Activated T-helper 2 cell treated with anti-CD3 and anti-CD28 coated beads, Interferon-gamma antibody, Interleukin-2, Interleukin-4, amounts not matched to agents 10 μg/mL and 5 μg/mL and 100 μg/mL, durations not matched to agents 14 hours and 24 hours and 36 hours (primary cell): ENCODE measurements at regions not wholly inside any gene's neighbourhood (a gene's known extent, or its start where the extent isn't known, plus 50 kb on each side); places are given as distances from the start of the nearest gene placed in this dataset.

Experiments used
- DNase-seq: peaks from one replicate; pipeline ENCODE4 v3.0.0; 2021; ENCODE audit warnings: low spot score
- H3K27ac Mint-ChIP-seq: one replicate; pipeline ENCODE4 v1.8.0; 2021; ENCODE audit warnings: mixed read lengths
- H3K27me3 Mint-ChIP-seq: one replicate; pipeline ENCODE4 v1.8.0; 2021; ENCODE audit warnings: low read depth, mixed read lengths
- H3K36me3 Mint-ChIP-seq: one replicate; pipeline ENCODE4 v1.8.0; 2021; ENCODE audit warnings: low read depth, mixed read lengths
- H3K4me1 Mint-ChIP-seq: one replicate; pipeline ENCODE4 v1.8.0; 2021; ENCODE audit warnings: low read depth, mixed read lengths
- H3K4me3 Mint-ChIP-seq: one replicate; pipeline ENCODE4 v1.8.0; 2021; ENCODE audit warnings: low read depth, mild to moderate bottlenecking, moderate library complexity, mixed read lengths
- H3K9me3 Mint-ChIP-seq: one replicate; pipeline ENCODE4 v1.8.0; 2021; ENCODE audit warnings: mixed read lengths
- intact Hi-C: fragments of 100-400 bp; cut with micrococcal nuclease; formaldehyde crosslinking; loops from one replicate; pipeline ENCODE4 v1.15.1; 2023

- no peak overlapping the region for H3K4me3 Mint-ChIP-seq
- peak; percentile 73 for DNase-seq
- no peaks in the 10 kb centered on the region for H3K9me3 Mint-ChIP-seq
- peaks cover 2% of the 10 kb centered on the region for H3K4me1 Mint-ChIP-seq
- no peak overlapping the region for H3K27ac Mint-ChIP-seq
- intact Hi-C loops, result no loop called here
- peaks cover 15% of the 10 kb centered on the region for H3K27me3 Mint-ChIP-seq
- no peaks in the 10 kb centered on the region for H3K36me3 Mint-ChIP-seq
These were observed 105.0 kb upstream of the PRB2 start for GRCh38 chr12:11500188-11500860.

- DNase-seq, result no peak
- H3K27me3 Mint-ChIP-seq, result peaks cover 15% of the 10 kb centered on the region
- intact Hi-C loops, result no loop called here
- no peaks in the 10 kb centered on the region for H3K9me3 Mint-ChIP-seq
- H3K4me3 Mint-ChIP-seq, result no peak overlapping the region
- peaks cover 2% of the 10 kb centered on the region for H3K4me1 Mint-ChIP-seq
- H3K36me3 Mint-ChIP-seq, result no peaks in the 10 kb centered on the region
- no peak overlapping the region for H3K27ac Mint-ChIP-seq
These were observed 105.5 kb upstream of the PRB2 start for GRCh38 chr12:11500861-11501230.

GRCh38 chr12:11508699-11509098, 113.3 kb upstream of the PRB2 start:
- H3K27ac Mint-ChIP-seq, result no peak overlapping the region
- intact Hi-C loops, result no loop called here
- H3K36me3 Mint-ChIP-seq, result no peaks in the 10 kb centered on the region
- no peak overlapping the region for H3K4me3 Mint-ChIP-seq
- no peak for DNase-seq
- no peaks in the 10 kb centered on the region for H3K9me3 Mint-ChIP-seq
- no peaks in the 10 kb centered on the region for H3K4me1 Mint-ChIP-seq
- H3K27me3 Mint-ChIP-seq, result peaks cover 4% of the 10 kb centered on the region

GRCh38 chr12:11509326-11509725, 114.0 kb upstream of the PRB2 start:
- Mint-ChIP-seq H3K36me3 (no peaks in the 10 kb centered on the region), H3K27ac (no peak overlapping the region), H3K4me3 (no peak overlapping the region), H3K4me1 (no peaks in the 10 kb centered on the region), H3K27me3 (peaks cover 4% of the 10 kb centered on the region), H3K9me3 (no peaks in the 10 kb centered on the region)
- DNase-seq, result no peak
- intact Hi-C loops, result no loop called here

- no peaks in the 10 kb centered on the region for H3K4me1 Mint-ChIP-seq
- intact Hi-C loops, result no loop called here
- no peak for DNase-seq
- no peaks in the 10 kb centered on the region for H3K36me3 Mint-ChIP-seq
- peaks cover 7% of the 10 kb centered on the region for H3K27me3 Mint-ChIP-seq
- no peak overlapping the region for H3K27ac Mint-ChIP-seq
- H3K9me3 Mint-ChIP-seq, result no peaks in the 10 kb centered on the region
- H3K4me3 Mint-ChIP-seq, result no peak overlapping the region
These were observed 115.3 kb upstream of the PRB2 start for GRCh38 chr12:11510671-11511070.

- peaks cover 11% of the 10 kb centered on the region for H3K27me3 Mint-ChIP-seq
- no peak overlapping the region for H3K4me3 Mint-ChIP-seq
- no peaks in the 10 kb centered on the region for H3K36me3 Mint-ChIP-seq
- DNase-seq, result no peak
- H3K27ac Mint-ChIP-seq, result no peak overlapping the region
- intact Hi-C loops, result no loop called here
- H3K9me3 Mint-ChIP-seq, result no peaks in the 10 kb centered on the region
- H3K4me1 Mint-ChIP-seq, result no peaks in the 10 kb centered on the region
These were observed 117.9 kb upstream of the PRB2 start for GRCh38 chr12:11513288-11513687.

GRCh38 chr12:11517080-11517479, 121.7 kb upstream of the PRB2 start:
- Mint-ChIP-seq H3K4me3 (no peak overlapping the region), H3K9me3 (no peaks in the 10 kb centered on the region), H3K36me3 (no peaks in the 10 kb centered on the region), H3K27me3 (peaks cover 26% of the 10 kb centered on the region), H3K4me1 (no peaks in the 10 kb centered on the region), H3K27ac (no peak overlapping the region)
- no peak for DNase-seq
- intact Hi-C loops, result no loop called here

GRCh38 chr12:11524446-11524845, 125.0 kb upstream of the ETV6 start:
- no peaks in the 10 kb centered on the region for H3K36me3 Mint-ChIP-seq
- intact Hi-C loops, result no loop called here

GRCh38 chr12:11534064-11534463, 115.4 kb upstream of the ETV6 start:
- intact Hi-C loops, result no loop called here
- no peak for DNase-seq
- H3K36me3 Mint-ChIP-seq, result no peaks in the 10 kb centered on the region
- H3K4me3 Mint-ChIP-seq, result no peak overlapping the region
- no peak overlapping the region for H3K27ac Mint-ChIP-seq
- no peaks in the 10 kb centered on the region for H3K9me3 Mint-ChIP-seq
- peaks cover 24% of the 10 kb centered on the region for H3K27me3 Mint-ChIP-seq
- no peaks in the 10 kb centered on the region for H3K4me1 Mint-ChIP-seq

More at GRCh38 chr12:11524446-11524845, 125.0 kb upstream of the ETV6 start:
- Mint-ChIP-seq H3K9me3 (no peaks in the 10 kb centered on the region), H3K4me3 (no peak overlapping the region), H3K27me3 (peaks cover 30% of the 10 kb centered on the region), H3K27ac (no peak overlapping the region), H3K4me1 (no peaks in the 10 kb centered on the region)
- DNase-seq, result no peak

GRCh38 chr12:11535127-11535526, 114.3 kb upstream of the ETV6 start:
- peaks cover 18% of the 10 kb centered on the region for H3K27me3 Mint-ChIP-seq
- DNase-seq, result no peak
- H3K4me3 Mint-ChIP-seq, result no peak overlapping the region
- intact Hi-C loops, result no loop called here
- H3K4me1 Mint-ChIP-seq, result no peaks in the 10 kb centered on the region
- no peak overlapping the region for H3K27ac Mint-ChIP-seq
- no peaks in the 10 kb centered on the region for H3K9me3 Mint-ChIP-seq
- H3K36me3 Mint-ChIP-seq, result no peaks in the 10 kb centered on the region

GRCh38 chr12:11539156-11539555, 110.3 kb upstream of the ETV6 start:
- no peak overlapping the region for H3K4me3 Mint-ChIP-seq

GRCh38 chr12:11540156-11540555, 109.3 kb upstream of the ETV6 start:
- peaks cover 14% of the 10 kb centered on the region for H3K4me1 Mint-ChIP-seq
- H3K4me3 Mint-ChIP-seq, result no peak overlapping the region
- H3K9me3 Mint-ChIP-seq, result no peaks in the 10 kb centered on the region
- peaks cover 5% of the 10 kb centered on the region for H3K27me3 Mint-ChIP-seq
- H3K27ac Mint-ChIP-seq, result no peak overlapping the region
- no peak for DNase-seq
- H3K36me3 Mint-ChIP-seq, result no peaks in the 10 kb centered on the region
- intact Hi-C loops, result no loop called here

More at GRCh38 chr12:11539156-11539555, 110.3 kb upstream of the ETV6 start:
- intact Hi-C loops, result no loop called here
- Mint-ChIP-seq H3K27me3 (peaks cover 9% of the 10 kb centered on the region), H3K4me1 (peaks cover 11% of the 10 kb centered on the region), H3K36me3 (no peaks in the 10 kb centered on the region), H3K9me3 (no peaks in the 10 kb centered on the region), H3K27ac (no peak overlapping the region)
- no peak for DNase-seq

GRCh38 chr12:11540615-11541310, 108.7 kb upstream of the ETV6 start:
- Mint-ChIP-seq H3K4me1 (peaks cover 21% of the 10 kb centered on the region), H3K27me3 (peaks cover 5% of the 10 kb centered on the region), H3K4me3 (no peak overlapping the region), H3K36me3 (no peaks in the 10 kb centered on the region), H3K27ac (no peak overlapping the region), H3K9me3 (no peaks in the 10 kb centered on the region)
- DNase-seq, result no peak
- intact Hi-C loops, result no loop called here
